ENCODE measurements at regions not wholly inside any gene's neighbourhood (a gene's known extent, or its start where the extent isn't known, plus 50 kb on each side); places are given as distances from the start of the nearest gene placed in this dataset.

- ATAC-seq (ENCODE audit: insufficient read depth, low read depth) (no peak), DNase-seq (no peak)
Measured at GRCh38 chr2:238996331-238997136, 148.6 kb downstream of the TWIST2 start.

GRCh38 chr2:238997137-238997390 is 149.2 kb downstream of the TWIST2 start:
- Histone ChIP-seq H3K27me3 (ENCODE audit: insufficient read depth, low read length, poor library complexity) (peaks cover 7% of the 10 kb centered on the region), H3K79me2 (ENCODE audit: insufficient read depth, low read length) (no peaks in the 10 kb centered on the region)
- no peak for ATAC-seq (ENCODE audit: insufficient read depth, low read depth)

More at GRCh38 chr2:238996331-238997136, 148.6 kb downstream of the TWIST2 start:
- Histone ChIP-seq H3K4me2 (ENCODE audit: insufficient read depth, low read length) (no peak overlapping the region), H2AFZ (ENCODE audit: low read depth, low read length) (no peak overlapping the region), H3K4me3 (ENCODE audit: low read depth in 1 of 2, low read length in 2 of 2) (no peak overlapping the region), H3K79me2 (ENCODE audit: insufficient read depth, low read length) (no peaks in the 10 kb centered on the region), H3K9me3 (ENCODE audit: insufficient read depth, low read length, severe bottlenecking) (peaks cover 3% of the 10 kb centered on the region), H3K4me1 (ENCODE audit: insufficient read depth, low read length) (no peaks in the 10 kb centered on the region), H3K27me3 (ENCODE audit: insufficient read depth, low read length, poor library complexity) (peaks cover 7% of the 10 kb centered on the region), H3K27ac (ENCODE audit: low read length) (no peak overlapping the region), H3K36me3 (ENCODE audit: insufficient read depth, low read length) (no peaks in the 10 kb centered on the region), H3K9ac (ENCODE audit: low read depth, low read length) (no peak overlapping the region), H4K20me1 (ENCODE audit: insufficient read depth, low read length) (no peaks in the 10 kb centered on the region)
- TF ChIP-seq, protein P1, sequence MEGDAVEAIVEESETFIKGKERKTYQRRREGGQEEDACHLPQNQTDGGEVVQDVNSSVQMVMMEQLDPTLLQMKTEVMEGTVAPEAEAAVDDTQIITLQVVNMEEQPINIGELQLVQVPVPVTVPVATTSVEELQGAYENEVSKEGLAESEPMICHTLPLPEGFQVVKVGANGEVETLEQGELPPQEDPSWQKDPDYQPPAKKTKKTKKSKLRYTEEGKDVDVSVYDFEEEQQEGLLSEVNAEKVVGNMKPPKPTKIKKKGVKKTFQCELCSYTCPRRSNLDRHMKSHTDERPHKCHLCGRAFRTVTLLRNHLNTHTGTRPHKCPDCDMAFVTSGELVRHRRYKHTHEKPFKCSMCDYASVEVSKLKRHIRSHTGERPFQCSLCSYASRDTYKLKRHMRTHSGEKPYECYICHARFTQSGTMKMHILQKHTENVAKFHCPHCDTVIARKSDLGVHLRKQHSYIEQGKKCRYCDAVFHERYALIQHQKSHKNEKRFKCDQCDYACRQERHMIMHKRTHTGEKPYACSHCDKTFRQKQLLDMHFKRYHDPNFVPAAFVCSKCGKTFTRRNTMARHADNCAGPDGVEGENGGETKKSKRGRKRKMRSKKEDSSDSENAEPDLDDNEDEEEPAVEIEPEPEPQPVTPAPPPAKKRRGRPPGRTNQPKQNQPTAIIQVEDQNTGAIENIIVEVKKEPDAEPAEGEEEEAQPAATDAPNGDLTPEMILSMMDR (IDR thresholded peaks at IDR 0.05; ENCODE audit: borderline replicate concordance, extremely low read depth, low read length, poor library complexity, severe bottlenecking) = no peak
- TF ChIP-seq EZH2 (IDR thresholded peaks at IDR 0.05; ENCODE audit: borderline replicate concordance, low read depth, low read length, severe bottlenecking) = no peak

DNA sequence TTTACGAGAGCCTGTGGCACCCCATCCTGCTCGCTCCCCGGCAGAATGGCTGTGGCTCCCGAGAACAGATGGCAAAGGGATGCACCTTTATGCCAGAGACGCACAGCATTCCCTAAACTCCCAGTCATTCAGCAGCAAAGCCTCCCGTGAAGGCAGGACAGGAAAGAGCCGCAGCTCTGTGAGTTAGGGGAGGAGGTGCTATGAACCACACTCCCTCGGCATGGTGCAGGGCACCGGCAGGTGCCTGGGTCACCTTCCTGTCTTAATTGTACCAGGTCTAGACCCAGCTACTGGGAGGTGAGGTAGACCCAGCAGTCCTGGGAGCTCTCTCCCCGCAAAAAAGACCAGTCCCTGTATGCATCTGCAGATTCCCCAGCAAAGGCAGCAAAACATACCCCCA is 149.8 kb downstream of the TWIST2 start:
- Histone ChIP-seq H4K20me1 (ENCODE audit: insufficient read depth, low read length) (no peaks in the 10 kb centered on the region), H3K9ac (ENCODE audit: low read depth, low read length) (no peak overlapping the region), H2AFZ (ENCODE audit: low read depth, low read length) (no peak overlapping the region), H3K27ac (ENCODE audit: low read length) (no peak overlapping the region), H3K27me3 (ENCODE audit: insufficient read depth, low read length, poor library complexity) (peaks cover 11% of the 10 kb centered on the region), H3K4me2 (ENCODE audit: insufficient read depth, low read length) (no peak overlapping the region), H3K4me1 (ENCODE audit: insufficient read depth, low read length) (no peaks in the 10 kb centered on the region), H3K4me3 (ENCODE audit: low read depth in 1 of 2, low read length in 2 of 2) (no peak overlapping the region), H3K36me3 (ENCODE audit: insufficient read depth, low read length) (no peaks in the 10 kb centered on the region), H3K9me3 (ENCODE audit: insufficient read depth, low read length, severe bottlenecking) (peaks cover 3% of the 10 kb centered on the region), H3K79me2 (ENCODE audit: insufficient read depth, low read length) (no peaks in the 10 kb centered on the region)
- TF ChIP-seq EZH2 (IDR thresholded peaks at IDR 0.05; ENCODE audit: borderline replicate concordance, low read depth, low read length, severe bottlenecking) = no peak
- TF ChIP-seq, protein P1 (IDR thresholded peaks at IDR 0.05; ENCODE audit: borderline replicate concordance, extremely low read depth, low read length, poor library complexity, severe bottlenecking) = no peak
- ATAC-seq (ENCODE audit: insufficient read depth, low read depth) = no peak
- DNase-seq = no peak

More at GRCh38 chr2:238997137-238997390, 149.2 kb downstream of the TWIST2 start:
- Histone ChIP-seq H3K27ac (ENCODE audit: low read length) (no peak overlapping the region), H3K9me3 (ENCODE audit: insufficient read depth, low read length, severe bottlenecking) (peaks cover 3% of the 10 kb centered on the region), H3K4me2 (ENCODE audit: insufficient read depth, low read length) (no peak overlapping the region), H3K9ac (ENCODE audit: low read depth, low read length) (no peak overlapping the region), H3K4me1 (ENCODE audit: insufficient read depth, low read length) (no peaks in the 10 kb centered on the region), H3K36me3 (ENCODE audit: insufficient read depth, low read length) (no peaks in the 10 kb centered on the region), H2AFZ (ENCODE audit: low read depth, low read length) (no peak overlapping the region), H3K4me3 (ENCODE audit: low read depth in 1 of 2, low read length in 2 of 2) (no peak overlapping the region), H4K20me1 (ENCODE audit: insufficient read depth, low read length) (no peaks in the 10 kb centered on the region)
- TF ChIP-seq, protein P1 (IDR thresholded peaks at IDR 0.05; ENCODE audit: borderline replicate concordance, extremely low read depth, low read length, poor library complexity, severe bottlenecking) = no peak
- TF ChIP-seq EZH2 (IDR thresholded peaks at IDR 0.05; ENCODE audit: borderline replicate concordance, low read depth, low read length, severe bottlenecking) = no peak
- DNase-seq = no peak

Data from DND-41 (cell line).